Lower leg skin (tissue), 3 donors: ENCODE measurements at regions not wholly inside any gene's neighbourhood (a gene's known extent, or its start where the extent isn't known, plus 50 kb on each side); places are given as distances from the start of the nearest gene placed in this dataset.

Experiments
- POLR2A ChIP-seq, 2 donors: fragments of 450-650 bp; IDR thresholded peaks; one replicate each; pipeline ENCODE4 v1.6.1; 2016 to 2017; ENCODE audit warnings: antibody characterized with exemption in 2 of 2, mild to moderate bottlenecking in 1 of 2, moderate library complexity in 1 of 2
- TF ChIP-seq, protein P1 (sequence below), 3 donors: fragments of 450-650 bp; IDR thresholded peaks; one replicate each; pipeline ENCODE4 v1.5.1; 2016; ENCODE audit warnings: antibody characterized with exemption in 3 of 3, mild to moderate bottlenecking in 3 of 3, moderate library complexity in 2 of 3

DNA sequence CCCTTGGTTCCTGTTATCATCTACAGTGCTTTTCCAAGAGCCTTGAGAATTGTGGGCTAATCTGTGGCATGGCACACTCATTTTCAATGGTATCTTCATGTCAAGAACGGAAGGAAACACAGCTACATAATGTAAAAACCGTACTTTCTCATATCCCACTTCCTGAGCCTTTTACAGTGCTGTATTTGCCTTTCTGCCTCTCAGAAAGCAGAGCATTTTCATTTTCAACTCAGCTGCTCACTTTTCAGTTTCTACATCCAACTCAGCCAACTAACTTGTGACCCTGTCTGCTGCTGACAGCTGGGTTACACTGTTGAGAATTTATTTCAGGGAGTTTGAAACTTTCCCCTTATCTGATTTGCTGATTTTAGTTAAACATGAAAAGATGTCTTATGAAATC is 875.8 kb upstream of the KCND2 start:
- TF ChIP-seq POLR2A (IDR thresholded peaks at IDR 0.05) = no peak
- TF ChIP-seq, protein P1, sequence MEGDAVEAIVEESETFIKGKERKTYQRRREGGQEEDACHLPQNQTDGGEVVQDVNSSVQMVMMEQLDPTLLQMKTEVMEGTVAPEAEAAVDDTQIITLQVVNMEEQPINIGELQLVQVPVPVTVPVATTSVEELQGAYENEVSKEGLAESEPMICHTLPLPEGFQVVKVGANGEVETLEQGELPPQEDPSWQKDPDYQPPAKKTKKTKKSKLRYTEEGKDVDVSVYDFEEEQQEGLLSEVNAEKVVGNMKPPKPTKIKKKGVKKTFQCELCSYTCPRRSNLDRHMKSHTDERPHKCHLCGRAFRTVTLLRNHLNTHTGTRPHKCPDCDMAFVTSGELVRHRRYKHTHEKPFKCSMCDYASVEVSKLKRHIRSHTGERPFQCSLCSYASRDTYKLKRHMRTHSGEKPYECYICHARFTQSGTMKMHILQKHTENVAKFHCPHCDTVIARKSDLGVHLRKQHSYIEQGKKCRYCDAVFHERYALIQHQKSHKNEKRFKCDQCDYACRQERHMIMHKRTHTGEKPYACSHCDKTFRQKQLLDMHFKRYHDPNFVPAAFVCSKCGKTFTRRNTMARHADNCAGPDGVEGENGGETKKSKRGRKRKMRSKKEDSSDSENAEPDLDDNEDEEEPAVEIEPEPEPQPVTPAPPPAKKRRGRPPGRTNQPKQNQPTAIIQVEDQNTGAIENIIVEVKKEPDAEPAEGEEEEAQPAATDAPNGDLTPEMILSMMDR (IDR thresholded peaks at IDR 0.05) = no peak
